Mesenchymal stem cell (in vitro differentiated cells and primary cell): ENCODE measurements at regions not wholly inside any gene's neighbourhood (a gene's known extent, or its start where the extent isn't known, plus 50 kb on each side); places are given as distances from the start of the nearest gene placed in this dataset.

Experiments used
- DNase-seq: peaks from one replicate; pipeline ENCODE4 v3.0.0-alpha.2; 2013
- H2AFZ ChIP-seq: one replicate; pipeline ENCODE4 v1.6.1; 2013; ENCODE audit warnings: low read depth, mild to moderate bottlenecking, control low read depth, inconsistent platforms, low read length, moderate library complexity
- H2AK5ac ChIP-seq: 2 replicates; pipeline ENCODE4 v1.6.1; 2013; ENCODE audit warnings: low read length, moderate library complexity, mild to moderate bottlenecking, inconsistent platforms; ENCODE audit not compliant: severe bottlenecking
- H2BK120ac ChIP-seq: one replicate; pipeline ENCODE4 v1.6.1; 2013; ENCODE audit warnings: low read depth, mild to moderate bottlenecking, inconsistent platforms, low read length, moderate library complexity
- H2BK12ac ChIP-seq, 2 experiments: one replicate each; pipeline ENCODE4 v1.6.1; 2013; ENCODE audit warnings: inconsistent platforms in 2 of 2, low read length in 2 of 2, mild to moderate bottlenecking in 2 of 2, moderate library complexity in 2 of 2, control low read depth in 1 of 2
- H2BK15ac ChIP-seq: one replicate; pipeline ENCODE4 v1.6.1; 2013; ENCODE audit warnings: mild to moderate bottlenecking, low read depth, inconsistent platforms; ENCODE audit not compliant: poor library complexity, severe bottlenecking
- H2BK5ac ChIP-seq: 2 replicates; pipeline ENCODE4 v1.6.1; 2013; ENCODE audit warnings: low read depth, mild to moderate bottlenecking, low read length, control low read depth, inconsistent platforms; ENCODE audit not compliant: poor library complexity, severe bottlenecking
- H3K14ac ChIP-seq, 2 experiments: one replicate each; pipeline ENCODE4 v1.6.1; 2013; ENCODE audit warnings: inconsistent platforms in 2 of 2, low read length in 2 of 2, control low read depth in 1 of 2, mild to moderate bottlenecking in 1 of 2, moderate library complexity in 1 of 2
- H3K18ac ChIP-seq, 2 experiments: one replicate each; pipeline ENCODE4 v1.6.1; 2013; ENCODE audit warnings: inconsistent platforms in 2 of 2, low read length in 2 of 2, control low read depth in 1 of 2, low read depth in 1 of 2, mild to moderate bottlenecking in 1 of 2
- H3K23ac ChIP-seq, 2 experiments: one replicate each; pipeline ENCODE4 v1.6.1; 2013; ENCODE audit warnings: inconsistent platforms in 2 of 2, low read length in 2 of 2, mild to moderate bottlenecking in 2 of 2, moderate library complexity in 2 of 2, control low read depth in 1 of 2
- H3K27ac ChIP-seq: 2 replicates; pipeline ENCODE4 v1.5.1; 2013; ENCODE audit warnings: mild to moderate bottlenecking, moderate library complexity, low read length, control low read depth, inconsistent platforms; ENCODE audit not compliant: poor library complexity, severe bottlenecking
- H3K27me3 ChIP-seq, 2 experiments: 2 replicates each; pipeline versions ENCODE4 v1.6.1 to v1.7.0; 2013; ENCODE audit warnings: low read length in 2 of 2, mild to moderate bottlenecking in 2 of 2, moderate library complexity in 2 of 2, control low read depth in 1 of 2, inconsistent platforms in 1 of 2; ENCODE audit not compliant: control insufficient read depth in 1 of 2, insufficient read depth in 1 of 2
- H3K36me3 ChIP-seq, 2 experiments: 2 replicates each; pipeline versions ENCODE4 v1.6.1 to v1.7.0; 2013; ENCODE audit warnings: low read length in 2 of 2, control low read depth in 1 of 2, inconsistent platforms in 1 of 2, low read depth in 1 of 2, mild to moderate bottlenecking in 1 of 2; ENCODE audit not compliant: insufficient read depth in 2 of 2, control insufficient read depth in 1 of 2
- H3K4ac ChIP-seq, 2 experiments: one replicate each; pipeline ENCODE4 v1.6.1; 2013; ENCODE audit warnings: inconsistent platforms in 2 of 2, low read length in 2 of 2, mild to moderate bottlenecking in 2 of 2, moderate library complexity in 2 of 2, control low read depth in 1 of 2, low read depth in 1 of 2
- H3K4me1 ChIP-seq: 2 replicates; pipeline ENCODE4 v1.6.1; 2013; ENCODE audit warnings: low read depth, low read length, control low read depth; ENCODE audit not compliant: control insufficient read depth, insufficient read depth
- H3K4me2 ChIP-seq: 2 replicates; pipeline ENCODE4 v1.6.1; 2013; ENCODE audit warnings: low read length, mild to moderate bottlenecking, inconsistent platforms; ENCODE audit not compliant: poor library complexity, severe bottlenecking
- H3K4me3 ChIP-seq, 2 experiments: 2 replicates each; pipeline versions ENCODE4 v1.5.1 to v1.7.0; 2013; ENCODE audit warnings: low read length in 2 of 2, mild to moderate bottlenecking in 2 of 2, control low read depth in 1 of 2, low read depth in 1 of 2; ENCODE audit not compliant: insufficient read depth in 1 of 2
- H3K79me1 ChIP-seq: replicated peaks from 2 replicates; pipeline ENCODE4 v1.6.1; 2013; ENCODE audit warnings: mild to moderate bottlenecking, control low read depth, low read length, inconsistent platforms; ENCODE audit not compliant: poor library complexity, severe bottlenecking
- H3K9ac ChIP-seq: 2 replicates; pipeline ENCODE4 v1.7.0; 2013; ENCODE audit warnings: mild to moderate bottlenecking, low read length, moderate library complexity
- H3K9me3 ChIP-seq: 2 replicates; pipeline ENCODE4 v1.7.0; 2013; ENCODE audit warnings: mild to moderate bottlenecking, low read length; ENCODE audit not compliant: control insufficient read depth
- H4K8ac ChIP-seq: one replicate; pipeline ENCODE4 v1.6.1; 2013; ENCODE audit warnings: inconsistent platforms, mild to moderate bottlenecking, low read length, moderate library complexity
- H4K91ac ChIP-seq: one replicate; pipeline ENCODE4 v1.6.1; 2013; ENCODE audit warnings: mild to moderate bottlenecking, low read length, inconsistent platforms
- WGBS: methylation state at CpG from one replicate; pipeline ENCODE4 v1.1.7; 2013; ENCODE audit warnings: mixed read lengths; 5-methylcytosine and 5-hydroxymethylcytosine counted together

DNA sequence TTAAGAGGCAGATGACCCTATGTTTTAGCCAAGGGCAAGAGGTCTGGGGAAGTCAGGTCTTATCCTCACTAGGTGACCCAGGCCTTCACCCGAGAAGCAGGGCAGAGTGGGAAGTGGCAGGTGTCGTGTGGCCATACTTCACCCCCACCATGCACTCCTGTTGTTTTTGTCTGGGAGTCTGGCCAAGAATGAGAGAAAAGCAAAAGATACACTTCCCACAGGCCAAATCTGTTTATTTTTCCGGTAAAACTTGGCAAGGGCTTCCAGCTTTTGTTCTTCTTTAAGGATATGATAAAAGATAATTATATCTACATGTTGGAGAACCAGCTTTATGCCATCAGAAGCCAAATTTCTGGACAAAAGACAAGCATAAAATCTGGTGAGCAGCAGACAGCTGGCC, 137.4 kb upstream of the CDC14C start:
- Histone ChIP-seq H3K36me3 (no peaks in the 10 kb centered on the region), H3K4me2 (no peak overlapping the region), H2BK5ac (no peak overlapping the region), H3K18ac (no peak overlapping the region), H3K9ac (no peak overlapping the region), H3K9me3 (no peaks in the 10 kb centered on the region), H3K14ac (no peak overlapping the region), H4K91ac (no peak overlapping the region), H2AK5ac (no peak overlapping the region), H3K27ac (no peak overlapping the region), H3K79me1 (no peaks in the 10 kb centered on the region), H2BK120ac (no peak overlapping the region), H3K27me3 (peaks cover 0 to 5% of the 10 kb centered on the region in 2 experiments), H4K8ac (no peak overlapping the region), H3K23ac (no peak overlapping the region), H2BK12ac (no peak overlapping the region), H3K4me3 (no peak overlapping the region), H3K4ac (no peak overlapping the region), H3K4me1 (no peaks in the 10 kb centered on the region), H2BK15ac (no peak overlapping the region), H2AFZ (no peak overlapping the region)
- no CpG with 5 or more reads among the region's 3 CpGs for WGBS
- DNase-seq = no peak

DNA sequence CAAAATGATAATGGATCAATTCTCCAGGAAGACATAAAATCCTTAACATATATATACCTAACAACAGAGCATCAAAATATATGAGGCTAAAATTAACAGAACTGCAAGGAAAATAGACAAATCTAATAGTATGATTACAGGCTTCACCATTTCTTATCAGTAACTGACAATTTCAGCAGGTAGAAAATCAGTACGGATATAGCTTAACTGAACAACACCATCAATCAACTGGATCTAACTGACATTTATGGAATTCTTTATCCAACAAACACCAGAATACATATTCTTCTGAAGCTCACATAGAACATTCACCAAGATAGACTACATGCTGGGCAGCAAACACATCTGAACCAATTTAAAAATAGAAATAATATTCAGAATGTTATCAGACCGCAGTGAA, 121.1 kb upstream of the CDC14C start:
- Histone ChIP-seq H2BK15ac (no peak overlapping the region), H3K4me3 (no peak overlapping the region), H3K9ac (no peak overlapping the region), H3K27ac (no peak overlapping the region), H3K18ac (no peak overlapping the region), H3K4me1 (no peaks in the 10 kb centered on the region), H2AK5ac (no peak overlapping the region), H3K23ac (no peak overlapping the region), H3K9me3 (no peaks in the 10 kb centered on the region), H4K91ac (no peak overlapping the region), H3K36me3 (no peaks in the 10 kb centered on the region), H2BK120ac (no peak overlapping the region), H3K14ac (no peak overlapping the region), H2AFZ (no peak overlapping the region), H3K4ac (no peak overlapping the region), H4K8ac (no peak overlapping the region), H2BK5ac (no peak overlapping the region), H3K27me3 (no peaks in the 10 kb centered on the region), H3K79me1 (no peaks in the 10 kb centered on the region), H2BK12ac (no peak overlapping the region), H3K4me2 (no peak overlapping the region)
- no peak for DNase-seq
- 87% methylated on average over 1 of the region's 2 CpGs for WGBS

DNA sequence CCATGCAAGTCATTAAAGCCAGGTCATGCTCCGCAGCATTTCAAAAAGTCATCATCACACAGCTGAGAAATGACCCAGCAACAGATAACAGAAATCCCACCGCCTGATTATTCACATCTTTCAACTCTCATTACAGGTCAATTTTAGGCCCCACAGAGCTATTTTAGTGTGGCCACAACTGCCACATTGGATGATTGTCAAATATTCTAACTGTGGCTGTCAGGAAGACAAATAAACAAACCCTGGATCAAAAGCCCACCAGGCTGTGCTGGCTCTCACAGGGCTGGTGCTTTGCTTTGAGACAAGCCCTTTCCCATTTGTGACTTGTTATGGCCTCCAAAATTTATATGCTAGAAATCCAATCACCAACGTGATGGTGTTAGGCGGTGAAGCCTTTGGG, 117.6 kb upstream of the CDC14C start:
- H3K27ac ChIP-seq = no peak overlapping the region
- H2BK15ac ChIP-seq = no peak overlapping the region
- H2BK5ac ChIP-seq = no peak overlapping the region
- H3K18ac ChIP-seq = no peak overlapping the region
- H2BK12ac ChIP-seq = no peak overlapping the region
- H3K23ac ChIP-seq = no peak overlapping the region
- H3K79me1 ChIP-seq = no peaks in the 10 kb centered on the region
- H3K9ac ChIP-seq = no peak overlapping the region
- no peak overlapping the region for H4K8ac ChIP-seq
- H4K91ac ChIP-seq = no peak overlapping the region
- H3K4ac ChIP-seq = no peak overlapping the region
- H3K4me2 ChIP-seq = no peak overlapping the region
- H2BK120ac ChIP-seq = no peak overlapping the region
- 71% methylated on average over 2 of the region's 4 CpGs for WGBS
- no peaks in the 10 kb centered on the region for H3K4me1 ChIP-seq
- H3K36me3 ChIP-seq = no peaks in the 10 kb centered on the region
- no peak overlapping the region for H2AK5ac ChIP-seq
- no peaks in the 10 kb centered on the region for H3K27me3 ChIP-seq
- DNase-seq = no peak
- no peak overlapping the region for H3K14ac ChIP-seq
- no peak overlapping the region for H2AFZ ChIP-seq
- no peak overlapping the region for H3K4me3 ChIP-seq
- H3K9me3 ChIP-seq = no peaks in the 10 kb centered on the region

GRCh38 chr7:48811071-48811470, 113.3 kb upstream of the CDC14C start:
- DNase-seq = no peak
- no peak overlapping the region for H2AK5ac ChIP-seq

More at GRCh38 chr7:48811071-48811470, 113.3 kb upstream of the CDC14C start:
- Histone ChIP-seq H3K14ac (no peak overlapping the region), H3K36me3 (no peaks in the 10 kb centered on the region), H2BK15ac (no peak overlapping the region), H4K91ac (no peak overlapping the region), H3K18ac (no peak overlapping the region), H3K79me1 (no peaks in the 10 kb centered on the region), H3K9ac (no peak overlapping the region), H3K4me1 (no peaks in the 10 kb centered on the region), H4K8ac (no peak overlapping the region), H3K4me2 (no peak overlapping the region), H2BK5ac (no peak overlapping the region), H2BK12ac (no peak overlapping the region), H3K27me3 (no peaks in the 10 kb centered on the region), H3K4me3 (no peak overlapping the region), H3K4ac (no peak overlapping the region), H2AFZ (no peak overlapping the region), H3K23ac (no peak overlapping the region), H2BK120ac (no peak overlapping the region), H3K9me3 (no peaks in the 10 kb centered on the region), H3K27ac (no peak overlapping the region)
- 100% methylated on average over 1 of the region's 2 CpGs for WGBS
